HCT116 (cell line): ENCODE measurements at regions not wholly inside any gene's neighbourhood (a gene's known extent, or its start where the extent isn't known, plus 50 kb on each side); places are given as distances from the start of the nearest gene placed in this dataset.

Experiments used
- POLR2A ChIP-seq: IDR thresholded peaks from 2 replicates; pipeline ENCODE4 v1.7.0; 2011; ENCODE audit warnings: borderline replicate concordance; ENCODE audit not compliant: insufficient read depth, insufficient read length; ENCODE audit errors: extremely low read depth
- TF ChIP-seq, protein P1 (sequence below), 3 experiments: fragments of 200-600 bp in 1 of 3; sonication (generic) in 1 of 3; IDR thresholded peaks in 2 of 3; conservative IDR thresholded peaks in 1 of 3; 2 replicates each; pipeline ENCODE4 v1.5.1; 2012 to 2017; ENCODE audit warnings: low read depth in 2 of 3, low read length in 2 of 3, antibody characterized with exemption in 1 of 3, borderline replicate concordance in 1 of 3, control low read depth in 1 of 3, mild to moderate bottlenecking in 1 of 3, mixed read lengths in 1 of 3, mixed run types in 1 of 3, moderate library complexity in 1 of 3; ENCODE audit not compliant: insufficient read depth in 1 of 3

DNA sequence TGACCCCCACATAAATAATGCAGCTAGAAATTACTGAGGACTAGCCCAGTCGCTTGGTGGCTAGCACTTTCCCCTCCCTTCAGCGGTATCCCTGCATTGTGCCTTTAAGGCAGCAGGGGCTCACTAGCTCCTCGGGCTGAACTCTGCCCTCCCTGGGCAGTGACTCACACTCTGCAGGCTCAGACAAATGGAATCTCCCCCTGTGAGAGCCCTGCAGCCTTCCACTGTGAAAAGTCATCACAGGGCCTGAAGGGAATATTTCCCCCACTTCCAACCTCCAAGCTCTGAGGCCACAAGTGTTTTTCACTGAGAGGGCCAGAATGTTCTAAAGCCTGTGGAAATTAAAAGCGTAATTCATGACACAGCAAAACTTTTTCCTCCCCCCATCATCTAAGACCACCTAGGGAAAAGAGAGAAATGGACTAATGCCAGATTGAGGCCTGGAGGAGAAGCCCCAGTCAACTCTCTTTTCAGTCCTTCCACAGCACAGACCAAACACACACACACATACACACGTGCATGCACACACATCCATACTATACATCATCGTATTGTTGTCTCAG, 93.6 kb upstream of the COL1A2 start:
- TF ChIP-seq POLR2A, result no peak
- TF ChIP-seq, protein P1, sequence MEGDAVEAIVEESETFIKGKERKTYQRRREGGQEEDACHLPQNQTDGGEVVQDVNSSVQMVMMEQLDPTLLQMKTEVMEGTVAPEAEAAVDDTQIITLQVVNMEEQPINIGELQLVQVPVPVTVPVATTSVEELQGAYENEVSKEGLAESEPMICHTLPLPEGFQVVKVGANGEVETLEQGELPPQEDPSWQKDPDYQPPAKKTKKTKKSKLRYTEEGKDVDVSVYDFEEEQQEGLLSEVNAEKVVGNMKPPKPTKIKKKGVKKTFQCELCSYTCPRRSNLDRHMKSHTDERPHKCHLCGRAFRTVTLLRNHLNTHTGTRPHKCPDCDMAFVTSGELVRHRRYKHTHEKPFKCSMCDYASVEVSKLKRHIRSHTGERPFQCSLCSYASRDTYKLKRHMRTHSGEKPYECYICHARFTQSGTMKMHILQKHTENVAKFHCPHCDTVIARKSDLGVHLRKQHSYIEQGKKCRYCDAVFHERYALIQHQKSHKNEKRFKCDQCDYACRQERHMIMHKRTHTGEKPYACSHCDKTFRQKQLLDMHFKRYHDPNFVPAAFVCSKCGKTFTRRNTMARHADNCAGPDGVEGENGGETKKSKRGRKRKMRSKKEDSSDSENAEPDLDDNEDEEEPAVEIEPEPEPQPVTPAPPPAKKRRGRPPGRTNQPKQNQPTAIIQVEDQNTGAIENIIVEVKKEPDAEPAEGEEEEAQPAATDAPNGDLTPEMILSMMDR (IDR thresholded peaks at IDR 0.05 in 2 of 3, conservative IDR thresholded peaks at IDR 0.05 in 1 of 3; ENCODE audit: borderline replicate concordance in 1 of 3, insufficient read depth in 1 of 3, low read depth in 2 of 3, low read length in 2 of 3), result no peak
